HepG2 (cell line): ENCODE measurements at regions not wholly inside any gene's neighbourhood (a gene's known extent, or its start where the extent isn't known, plus 50 kb on each side); places are given as distances from the start of the nearest gene placed in this dataset.

Source experiments
- ATAC-seq: fragments of 200-7000 bp; cut with Tn5 transposase; 3 replicates; pipeline ENCODE4 v1.9.1; 2020; ENCODE audit warnings: mild to moderate bottlenecking, moderate library complexity
- BruUV-seq: library from RNA; stranded (reverse); fragments of 400-500 nt; replicated peaks from 2 replicates; lab custom pipeline; 2021; lab: Mats Ljungman, UMichigan
- CTCF ChIA-PET: fragments of 300-600 bp; formaldehyde crosslinking; extraction: SDS; loops from one replicate; lab custom pipeline; 2021; ENCODE audit warnings: low total read pairs, inconsistent platforms, low intra/inter-chr PET ratio; lab: Yijun Ruan, JAX
- POLR2A ChIA-PET: fragments of 350-600 bp; sonication (Branson Sonifier 250); formaldehyde crosslinking; loops from one replicate; lab custom pipeline; 2020; ENCODE audit warnings: antibody characterized with exemption, inconsistent platforms; lab: Yijun Ruan, JAX
- DNase-seq: peaks from one replicate; pipeline ENCODE4 v3.0.0-alpha.2; 2015; ENCODE audit warnings: low spot score
- FAIRE-seq: peaks from 3 replicates; lab custom pipeline; 2011; peaks lifted over from hg19 to GRCh38; lab: Jason Lieb, UNC
- H2AFZ ChIP-seq: one replicate; pipeline ENCODE4 v1.6.1; 2011; ENCODE audit warnings: low read length, inconsistent platforms
- H3K27ac ChIP-seq: fragments of 300-600 bp; 3 replicates; pipeline ENCODE4 v1.8.0; 2011; ENCODE audit warnings: mixed run types, mild to moderate bottlenecking, mixed read lengths, low read length, inconsistent platforms; ENCODE audit not compliant: insufficient read depth; ENCODE audit errors: extremely low read length
- H3K27me3 ChIP-seq, 2 experiments: fragments of 200-600 bp in 1 of 2; 2 replicates in 1 of 2; 3 replicates in 1 of 2; pipeline versions ENCODE4 v1.6.0 to v1.8.0; 2011; ENCODE audit warnings: low read length in 2 of 2, mild to moderate bottlenecking in 2 of 2, moderate library complexity in 2 of 2, inconsistent platforms in 1 of 2; ENCODE audit not compliant: insufficient read depth in 2 of 2, control insufficient read depth in 1 of 2
- H3K36me3 ChIP-seq, 2 experiments: fragments of 200-600 bp in 1 of 2; replicated peaks in 1 of 2; 2 replicates in 1 of 2; 3 replicates in 1 of 2; pipeline versions ENCODE4 v1.5.1 to v1.8.0; 2011; ENCODE audit warnings: low read length in 2 of 2, inconsistent platforms in 1 of 2; ENCODE audit not compliant: insufficient read depth in 2 of 2, control insufficient read depth in 1 of 2
- H3K4me1 ChIP-seq: 2 replicates; pipeline ENCODE4 v1.5.1; 2012; ENCODE audit warnings: low read length, inconsistent platforms; ENCODE audit not compliant: insufficient read depth
- H3K4me2 ChIP-seq: 2 replicates; pipeline ENCODE4 v1.6.0; 2011; ENCODE audit warnings: low read depth, low read length, inconsistent platforms
- H3K4me3 ChIP-seq, 3 experiments: fragments of 200-600 bp in 1 of 3; sonication (generic), shearing (Covaris generic) in 1 of 3; replicated peaks in 1 of 3; 2 replicates each; pipeline ENCODE4 v1.5.1; 2011 to 2016; ENCODE audit warnings: low read length in 3 of 3, inconsistent platforms in 2 of 3, low read depth in 2 of 3, mild to moderate bottlenecking in 2 of 3, control low read depth in 1 of 3, mixed read lengths in 1 of 3; ENCODE audit not compliant: insufficient read depth in 1 of 3
- H3K79me2 ChIP-seq: one replicate; pipeline ENCODE4 v1.6.1; 2011; ENCODE audit warnings: low read length, inconsistent platforms; ENCODE audit not compliant: insufficient read depth
- H3K9ac ChIP-seq: 2 replicates; pipeline ENCODE4 v1.6.0; 2011; ENCODE audit warnings: mild to moderate bottlenecking, low read depth, low read length, inconsistent platforms; ENCODE audit not compliant: insufficient read depth
- H3K9me3 ChIP-seq: 2 replicates; pipeline ENCODE4 v1.5.1; 2012; ENCODE audit warnings: mild to moderate bottlenecking, low read length
- H4K20me1 ChIP-seq: 2 replicates; pipeline ENCODE4 v1.6.0; 2011; ENCODE audit warnings: inconsistent platforms, mild to moderate bottlenecking, low read length, moderate library complexity; ENCODE audit not compliant: insufficient read depth
- GFI1 ChIP-seq: sonication (generic); formaldehyde crosslinking; IDR thresholded peaks from 2 replicates; pipeline ENCODE4 v1.5.0; 2020; ENCODE audit warnings: missing genetic modification reagents, mild to moderate bottlenecking, borderline replicate concordance
- IRF1 ChIP-seq: sonication (generic); formaldehyde crosslinking; IDR thresholded peaks from 2 replicates; pipeline ENCODE4 v1.4.0; 2020; ENCODE audit warnings: low read depth, mild to moderate bottlenecking, missing genetic modification reagents
- JARID2 ChIP-seq: sonication (generic); formaldehyde crosslinking; IDR thresholded peaks from 2 replicates; pipeline ENCODE4 v1.8.1; 2023; ENCODE audit warnings: missing genetic modification reagents, inconsistent platforms; ENCODE audit not compliant: insufficient replicate concordance
- KMT2A ChIP-seq: sonication (generic); formaldehyde crosslinking; IDR thresholded peaks from 2 replicates; pipeline ENCODE4 v1.4.0; 2020; ENCODE audit warnings: missing genetic modification reagents
- THAP8 ChIP-seq: sonication (generic); formaldehyde crosslinking; IDR thresholded peaks from 2 replicates; pipeline ENCODE4 v1.5.1; 2020; ENCODE audit warnings: missing genetic modification reagents, mild to moderate bottlenecking, borderline replicate concordance
- TMF1 ChIP-seq: sonication (generic); formaldehyde crosslinking; IDR thresholded peaks from 2 replicates; pipeline ENCODE4 v1.8.1; 2022; ENCODE audit warnings: low read depth, missing genetic modification reagents
- ZIK1 ChIP-seq: sonication (generic); formaldehyde crosslinking; IDR thresholded peaks from 2 replicates; pipeline ENCODE4 v1.5.0; 2020; ENCODE audit warnings: mild to moderate bottlenecking, low read depth, missing genetic modification reagents, borderline replicate concordance
- ZNF160 ChIP-seq: sonication (generic); formaldehyde crosslinking; IDR thresholded peaks from 2 replicates; pipeline ENCODE4 v1.8.0; 2022; ENCODE audit warnings: mild to moderate bottlenecking, inconsistent platforms, missing genetic modification reagents
- ZNF253 ChIP-seq: sonication (generic); formaldehyde crosslinking; IDR thresholded peaks from 2 replicates; pipeline ENCODE4 v1.8.0; 2022; ENCODE audit warnings: mild to moderate bottlenecking, missing genetic modification reagents, borderline replicate concordance
- ZNF589 ChIP-seq: sonication (generic); formaldehyde crosslinking; conservative IDR thresholded peaks from 2 replicates; pipeline ENCODE4 v1.8.0; 2022; ENCODE audit warnings: mild to moderate bottlenecking, moderate library complexity, missing genetic modification reagents
- ZNF792 ChIP-seq: IDR thresholded peaks from 2 replicates; pipeline ENCODE4 v1.6.1; 2016
- WGBS: methylation state at CpG from one replicate; pipeline ENCODE4 v1.1.6; 2017; ENCODE audit warnings: low lambda C conversion rate; 5-methylcytosine and 5-hydroxymethylcytosine counted together
- in situ Hi-C: cut with HindIII; loops from 2 replicates; pipeline ENCODE4 v1.10.0; 2017; ENCODE audit warnings: low pct_unique_long_range_greater_than_20kb; ENCODE audit not compliant: extremely low pct_ligation_motif_present
- intact Hi-C: fragments of 100-400 bp; cut with micrococcal nuclease; formaldehyde crosslinking; loops from one replicate; pipeline ENCODE4 v1.10.0; 2022; ENCODE audit not compliant: unreplicated experiment
- TF ChIP-seq, protein P1 (sequence below): sonication (generic); formaldehyde crosslinking; IDR thresholded peaks from 2 replicates; pipeline ENCODE4 v1.8.0; 2022; ENCODE audit warnings: mild to moderate bottlenecking, missing genetic modification reagents, borderline replicate concordance
- TF ChIP-seq, protein P2 (sequence below): sonication (generic); formaldehyde crosslinking; IDR thresholded peaks from 2 replicates; pipeline ENCODE4 v1.9.0; 2021; ENCODE audit warnings: missing genetic modification reagents, borderline replicate concordance
- TF ChIP-seq, protein P3 (sequence below): sonication (generic); formaldehyde crosslinking; IDR thresholded peaks from 2 replicates; pipeline ENCODE4 v1.4.0; 2020; ENCODE audit warnings: low read depth, mild to moderate bottlenecking, missing genetic modification reagents

- CTCF ChIA-PET: no interaction called here
- 0% methylated on average over 3 of the region's 3 CpGs for WGBS
- Histone ChIP-seq H3K4me2 (no peak overlapping the region), H3K4me1 (no peaks in the 10 kb centered on the region), H2AFZ (no peak overlapping the region), H3K79me2 (no peaks in the 10 kb centered on the region), H3K27me3 (no peaks in the 10 kb centered on the region)
- no TSS peak for BruUV-seq
- TF ChIP-seq TMF1 (CRISPR knock-in tag) (no peak), ZNF253 (CRISPR knock-in tag) (no peak), GFI1 (CRISPR knock-in tag) (no peak), KMT2A (CRISPR knock-in tag) (no peak), THAP8 (CRISPR knock-in tag) (no peak)
- TF ChIP-seq, protein P1, sequence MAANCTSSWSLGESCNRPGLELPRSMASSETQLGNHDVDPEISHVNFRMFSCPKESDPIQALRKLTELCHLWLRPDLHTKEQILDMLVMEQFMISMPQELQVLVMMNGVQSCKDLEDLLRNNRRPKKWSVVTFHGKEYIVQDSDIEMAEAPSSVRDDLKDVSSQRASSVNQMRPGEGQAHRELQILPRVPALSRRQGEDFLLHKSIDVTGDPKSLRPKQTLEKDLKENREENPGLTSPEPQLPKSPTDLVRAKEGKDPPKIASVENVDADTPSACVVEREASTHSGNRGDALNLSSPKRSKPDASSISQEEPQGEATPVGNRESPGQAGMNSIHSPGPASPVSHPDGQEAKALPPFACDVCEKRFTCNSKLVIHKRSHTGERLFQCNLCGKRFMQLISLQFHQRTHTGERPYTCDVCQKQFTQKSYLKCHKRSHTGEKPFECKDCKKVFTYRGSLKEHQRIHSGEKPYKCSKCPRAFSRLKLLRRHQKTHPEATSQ: no peak
- TF ChIP-seq, all 625 proteins: peak for 0
- POLR2A ChIA-PET: no interaction called here
- in situ Hi-C loops (no loop called here), intact Hi-C loops (no loop called here)
- H3K27ac ChIP-seq: no peak overlapping the region
- no peak overlapping the region for H3K4me3 ChIP-seq
- DNase-seq (no peak), FAIRE-seq (no peak), ATAC-seq (no peak)
- H3K36me3 ChIP-seq: no peaks in the 10 kb centered on the region
- H3K9ac ChIP-seq: no peak overlapping the region
- no peaks in the 10 kb centered on the region for H3K9me3 ChIP-seq
- H4K20me1 ChIP-seq: no peaks in the 10 kb centered on the region
Measured at GRCh38 chr13:76048131-76048530, 412.0 kb downstream of the LMO7 start.

- no peaks in the 10 kb centered on the region for H4K20me1 ChIP-seq
- no peak for DNase-seq
- H3K36me3 ChIP-seq: no peaks in the 10 kb centered on the region
- H2AFZ ChIP-seq: no peak overlapping the region
- POLR2A ChIA-PET: no interaction called here
- in situ Hi-C loops: no loop called here
- no peak overlapping the region for H3K4me2 ChIP-seq
- no peaks in the 10 kb centered on the region for H3K27me3 ChIP-seq
- H3K27ac ChIP-seq: no peak overlapping the region
- intact Hi-C loops: no loop called here
- no peak overlapping the region for H3K9ac ChIP-seq
- no peak for ATAC-seq
- CTCF ChIA-PET: no interaction called here
- no TSS peak for BruUV-seq
- no peaks in the 10 kb centered on the region for H3K79me2 ChIP-seq
- FAIRE-seq: no peak
- H3K4me1 ChIP-seq: no peaks in the 10 kb centered on the region
- H3K4me3 ChIP-seq: no peak overlapping the region
- WGBS: 0% methylated on average over 1 of the region's 1 CpG
- H3K9me3 ChIP-seq: no peaks in the 10 kb centered on the region
- TF ChIP-seq ZNF160 (CRISPR knock-in tag) (no peak), ZNF589 (no peak), JARID2 (CRISPR knock-in tag) (no peak), ZIK1 (no peak), ZNF792 (no peak), IRF1 (CRISPR knock-in tag) (no peak)
- TF ChIP-seq, protein P2, sequence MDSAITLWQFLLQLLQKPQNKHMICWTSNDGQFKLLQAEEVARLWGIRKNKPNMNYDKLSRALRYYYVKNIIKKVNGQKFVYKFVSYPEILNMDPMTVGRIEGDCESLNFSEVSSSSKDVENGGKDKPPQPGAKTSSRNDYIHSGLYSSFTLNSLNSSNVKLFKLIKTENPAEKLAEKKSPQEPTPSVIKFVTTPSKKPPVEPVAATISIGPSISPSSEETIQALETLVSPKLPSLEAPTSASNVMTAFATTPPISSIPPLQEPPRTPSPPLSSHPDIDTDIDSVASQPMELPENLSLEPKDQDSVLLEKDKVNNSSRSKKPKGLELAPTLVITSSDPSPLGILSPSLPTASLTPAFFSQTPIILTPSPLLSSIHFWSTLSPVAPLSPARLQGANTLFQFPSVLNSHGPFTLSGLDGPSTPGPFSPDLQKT (CRISPR knock-in tag): no peak
- TF ChIP-seq, protein P3, sequence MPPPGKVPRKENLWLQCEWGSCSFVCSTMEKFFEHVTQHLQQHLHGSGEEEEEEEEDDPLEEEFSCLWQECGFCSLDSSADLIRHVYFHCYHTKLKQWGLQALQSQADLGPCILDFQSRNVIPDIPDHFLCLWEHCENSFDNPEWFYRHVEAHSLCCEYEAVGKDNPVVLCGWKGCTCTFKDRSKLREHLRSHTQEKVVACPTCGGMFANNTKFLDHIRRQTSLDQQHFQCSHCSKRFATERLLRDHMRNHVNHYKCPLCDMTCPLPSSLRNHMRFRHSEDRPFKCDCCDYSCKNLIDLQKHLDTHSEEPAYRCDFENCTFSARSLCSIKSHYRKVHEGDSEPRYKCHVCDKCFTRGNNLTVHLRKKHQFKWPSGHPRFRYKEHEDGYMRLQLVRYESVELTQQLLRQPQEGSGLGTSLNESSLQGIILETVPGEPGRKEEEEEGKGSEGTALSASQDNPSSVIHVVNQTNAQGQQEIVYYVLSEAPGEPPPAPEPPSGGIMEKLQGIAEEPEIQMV: no peak
Measured at GRCh38 chr13:76043874-76044273, 407.7 kb downstream of the LMO7 start.
